ENCODE measurements at regions not wholly inside any gene's neighbourhood (a gene's known extent, or its start where the extent isn't known, plus 50 kb on each side); places are given as distances from the start of the nearest gene placed in this dataset.

- no peak for DNase-seq
Observed at GRCh38 chr9:108083796-108084352, 594.3 kb upstream of the KLF4 start.

GRCh38 chr9:108083160-108083750 lies 593.7 kb upstream of the KLF4 start:
- DNase-seq, result no peak

GRCh38 chr9:108081112-108081511 lies 591.5 kb upstream of the KLF4 start:
- DNase-seq, result no peak

- DNase-seq, result no peak
Observed at GRCh38 chr9:108080285-108080684, 590.7 kb upstream of the KLF4 start.

- DNase-seq, result no peak
Observed at GRCh38 chr9:108078811-108079210, 589.2 kb upstream of the KLF4 start.

GRCh38 chr9:108078375-108078774 lies 588.8 kb upstream of the KLF4 start:
- DNase-seq, result no peak

- no peak for DNase-seq
Observed at GRCh38 chr9:108077556-108077955, 588.0 kb upstream of the KLF4 start.

GRCh38 chr9:108074900-108075299 lies 585.3 kb upstream of the KLF4 start:
- DNase-seq, result peak; percentile 48

- no peak for DNase-seq
Observed at GRCh38 chr9:108073823-108074222, 584.3 kb upstream of the KLF4 start.

- no peak for DNase-seq
Observed at GRCh38 chr9:108072740-108073139, 583.2 kb upstream of the KLF4 start.

- no peak for DNase-seq
Observed at GRCh38 chr9:108070861-108071260, 581.3 kb upstream of the KLF4 start.

- DNase-seq, result no peak
Observed at GRCh38 chr9:108069991-108070390, 580.4 kb upstream of the KLF4 start.

- no peak for DNase-seq
Observed at GRCh38 chr9:108062680-108063079, 573.1 kb upstream of the KLF4 start.

GRCh38 chr9:108060175-108060574 lies 570.6 kb upstream of the KLF4 start:
- DNase-seq, result no peak

GRCh38 chr9:108058135-108058814 lies 568.7 kb upstream of the KLF4 start:
- no peak for DNase-seq

GRCh38 chr9:108057421-108058134 lies 568.0 kb upstream of the KLF4 start:
- DNase-seq, result peak; percentile 40

- DNase-seq, result no peak
Observed at GRCh38 chr9:108056805-108057386, 567.3 kb upstream of the KLF4 start.

- no peak for DNase-seq
Observed at GRCh38 chr9:108056084-108056804, 566.7 kb upstream of the KLF4 start.

- no peak for DNase-seq
Observed at GRCh38 chr9:108054131-108054630, 564.6 kb upstream of the KLF4 start.

- DNase-seq, result peak; percentile 71
Observed at GRCh38 chr9:108053555-108054061, 564.0 kb upstream of the KLF4 start.

- DNase-seq, result no peak
Observed at GRCh38 chr9:108052431-108053080, 563.0 kb upstream of the KLF4 start.

- DNase-seq, result no peak
Observed at GRCh38 chr9:108050894-108051293, 561.3 kb upstream of the KLF4 start.

Data from femur (tissue), 1 donor.